Large intestine (tissue), 3 donors: ENCODE measurements at regions not wholly inside any gene's neighbourhood (a gene's known extent, or its start where the extent isn't known, plus 50 kb on each side); places are given as distances from the start of the nearest gene placed in this dataset.

Source experiments
- DNase-seq, 2 donors: peaks; one replicate each; pipeline versions ENCODE4 v3.0.0 to v3.0.0-alpha.2; 2013
- H3K27ac ChIP-seq: one replicate; pipeline ENCODE4 v1.5.1; 2013; ENCODE audit warnings: low read length
- H3K27me3 ChIP-seq: 2 replicates; pipeline ENCODE4 v1.6.1; 2013; ENCODE audit warnings: low read length; ENCODE audit not compliant: control insufficient read depth, insufficient read depth
- H3K36me3 ChIP-seq: 2 replicates; pipeline ENCODE4 v1.6.1; 2013; ENCODE audit warnings: low read length; ENCODE audit not compliant: control insufficient read depth, insufficient read depth
- H3K4me1 ChIP-seq: one replicate; pipeline ENCODE4 v1.6.1; 2013; ENCODE audit warnings: low read length; ENCODE audit not compliant: control insufficient read depth, insufficient read depth
- H3K4me3 ChIP-seq: one replicate; pipeline ENCODE4 v1.5.1; 2013; ENCODE audit warnings: low read length
- H3K9me3 ChIP-seq: one replicate; pipeline ENCODE4 v1.6.1; 2013; ENCODE audit warnings: mild to moderate bottlenecking, low read depth, low read length, moderate library complexity; ENCODE audit not compliant: control insufficient read depth
- WGBS: methylation state at CpG from one replicate; pipeline ENCODE4 v1.1.5; 2013; ENCODE audit warnings: low lambda C conversion rate; ENCODE audit not compliant: insufficient coverage; 5-methylcytosine and 5-hydroxymethylcytosine counted together

DNA sequence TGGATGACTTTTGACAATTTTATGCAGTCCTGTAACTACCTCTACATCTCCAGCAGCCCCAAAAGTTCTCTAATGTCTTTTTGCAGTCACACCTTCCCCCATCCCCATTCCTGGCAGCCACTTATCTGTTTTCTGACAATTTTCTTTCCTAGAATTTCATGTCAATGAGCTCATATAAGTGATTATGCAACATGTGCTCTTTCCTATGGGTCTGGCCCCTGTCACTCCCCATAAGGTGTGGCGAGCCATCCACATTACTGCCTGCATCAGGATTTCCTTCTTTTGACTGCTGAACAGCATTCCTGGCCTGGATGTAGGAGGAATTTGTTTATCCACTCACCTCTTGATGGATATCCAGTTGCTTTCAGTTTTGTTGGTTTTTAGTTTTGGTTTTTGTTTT lies 146.7 kb upstream of the MGMT start:
- Histone ChIP-seq H3K4me3 (no peak overlapping the region), H3K4me1 (no peaks in the 10 kb centered on the region), H3K27me3 (peaks cover 6% of the 10 kb centered on the region), H3K36me3 (no peaks in the 10 kb centered on the region), H3K9me3 (no peaks in the 10 kb centered on the region), H3K27ac (no peak overlapping the region)
- DNase-seq = no peak
- no CpG with 5 or more reads among the region's 1 CpG for WGBS

DNA sequence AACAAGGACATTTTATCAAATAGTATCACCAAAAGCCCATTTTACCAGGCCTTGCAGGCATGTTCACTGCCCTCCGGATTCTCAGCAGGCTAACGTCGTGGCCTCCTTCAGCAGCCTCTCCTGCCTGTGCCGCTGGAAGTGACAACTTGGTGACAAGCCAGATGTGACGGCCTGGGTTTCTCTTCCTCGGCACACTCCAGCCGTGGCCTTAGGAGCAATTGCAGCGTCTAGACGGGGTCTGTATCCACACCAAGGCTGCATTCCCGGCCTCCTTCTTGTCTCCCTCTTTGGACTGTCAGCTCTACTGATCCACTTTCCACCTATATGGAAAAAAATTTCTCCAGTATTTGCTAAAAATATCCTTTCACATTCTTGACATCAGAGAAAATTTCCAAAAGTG lies 145.3 kb upstream of the MGMT start:
- no CpG with 5 or more reads among the region's 10 CpGs for WGBS
- Histone ChIP-seq H3K27me3 (peaks cover 6% of the 10 kb centered on the region), H3K4me3 (no peak overlapping the region), H3K4me1 (no peaks in the 10 kb centered on the region), H3K27ac (no peak overlapping the region), H3K9me3 (no peaks in the 10 kb centered on the region), H3K36me3 (no peaks in the 10 kb centered on the region)
- DNase-seq = no peak

- Histone ChIP-seq H3K27ac (no peak overlapping the region), H3K4me1 (no peaks in the 10 kb centered on the region), H3K9me3 (no peaks in the 10 kb centered on the region), H3K4me3 (no peak overlapping the region), H3K36me3 (no peaks in the 10 kb centered on the region), H3K27me3 (peaks cover 6% of the 10 kb centered on the region)
- WGBS = no CpG with 5 or more reads among the region's 13 CpGs
- DNase-seq = no peak
Measured at GRCh38 chr10:129322933-129323820, 143.9 kb upstream of the MGMT start.

- Histone ChIP-seq H3K4me1 (no peaks in the 10 kb centered on the region), H3K36me3 (no peaks in the 10 kb centered on the region), H3K27me3 (peaks cover 6% of the 10 kb centered on the region), H3K4me3 (no peak overlapping the region), H3K27ac (no peak overlapping the region), H3K9me3 (no peaks in the 10 kb centered on the region)
- DNase-seq = no peak
- 83% methylated on average over 2 of the region's 4 CpGs for WGBS
Measured at GRCh38 chr10:129323879-129324278, 143.2 kb upstream of the MGMT start.

GRCh38 chr10:129325893-129326292 lies 141.1 kb upstream of the MGMT start:
- Histone ChIP-seq H3K27ac (no peak overlapping the region), H3K36me3 (no peaks in the 10 kb centered on the region), H3K9me3 (no peaks in the 10 kb centered on the region), H3K4me3 (no peak overlapping the region), H3K27me3 (peaks cover 6% of the 10 kb centered on the region), H3K4me1 (no peaks in the 10 kb centered on the region)
- WGBS = no CpG with 5 or more reads among the region's 2 CpGs
- no peak for DNase-seq

DNA sequence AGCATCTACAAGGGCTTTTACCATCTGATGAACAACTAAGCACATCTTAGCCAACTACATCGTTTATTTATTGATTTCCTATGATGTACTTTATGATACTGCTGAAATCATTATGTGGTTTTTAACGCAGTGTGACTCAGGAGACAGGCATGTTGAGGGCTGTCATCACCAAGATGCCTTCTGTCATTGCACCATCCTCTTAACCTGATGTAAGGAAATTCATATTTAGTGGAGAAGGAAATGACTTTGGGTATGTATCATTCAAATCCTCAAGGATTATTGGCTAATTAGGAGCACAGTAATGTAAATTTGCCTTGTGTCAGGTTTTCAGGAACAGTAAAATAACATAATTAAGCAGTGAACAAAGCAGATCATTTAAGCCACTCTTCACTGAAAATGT lies 138.5 kb upstream of the MGMT start:
- H3K27ac ChIP-seq = no peak overlapping the region
- 57% methylated on average over 1 of the region's 2 CpGs for WGBS
- no peaks in the 10 kb centered on the region for H3K9me3 ChIP-seq
- H3K4me3 ChIP-seq = no peak overlapping the region
- H3K36me3 ChIP-seq = no peaks in the 10 kb centered on the region
- DNase-seq = no peak
- no peaks in the 10 kb centered on the region for H3K4me1 ChIP-seq
- peaks cover 4% of the 10 kb centered on the region for H3K27me3 ChIP-seq

- no peaks in the 10 kb centered on the region for H3K4me1 ChIP-seq
- no peak overlapping the region for H3K27ac ChIP-seq
- no peaks in the 10 kb centered on the region for H3K36me3 ChIP-seq
- no peak for DNase-seq
- 85% methylated on average over 4 of the region's 17 CpGs for WGBS
- no peaks in the 10 kb centered on the region for H3K9me3 ChIP-seq
- H3K4me3 ChIP-seq = no peak overlapping the region
- H3K27me3 ChIP-seq = peaks cover 4% of the 10 kb centered on the region
Measured at GRCh38 chr10:129329385-129330055, 137.5 kb upstream of the MGMT start.

GRCh38 chr10:129330211-129330610 lies 136.8 kb upstream of the MGMT start:
- Histone ChIP-seq H3K36me3 (no peaks in the 10 kb centered on the region), H3K27me3 (peaks cover 4% of the 10 kb centered on the region), H3K27ac (no peak overlapping the region), H3K4me3 (no peak overlapping the region), H3K4me1 (no peaks in the 10 kb centered on the region), H3K9me3 (no peaks in the 10 kb centered on the region)
- DNase-seq = no peak
- no CpG with 5 or more reads among the region's 4 CpGs for WGBS

GRCh38 chr10:129331207-129331838 lies 135.7 kb upstream of the MGMT start:
- no peaks in the 10 kb centered on the region for H3K36me3 ChIP-seq
- 53% methylated on average over 3 of the region's 12 CpGs for WGBS
- DNase-seq = no peak
- no peaks in the 10 kb centered on the region for H3K4me1 ChIP-seq
- H3K27me3 ChIP-seq = peaks cover 4% of the 10 kb centered on the region
- H3K4me3 ChIP-seq = no peak overlapping the region
- H3K9me3 ChIP-seq = no peaks in the 10 kb centered on the region
- no peak overlapping the region for H3K27ac ChIP-seq

DNA sequence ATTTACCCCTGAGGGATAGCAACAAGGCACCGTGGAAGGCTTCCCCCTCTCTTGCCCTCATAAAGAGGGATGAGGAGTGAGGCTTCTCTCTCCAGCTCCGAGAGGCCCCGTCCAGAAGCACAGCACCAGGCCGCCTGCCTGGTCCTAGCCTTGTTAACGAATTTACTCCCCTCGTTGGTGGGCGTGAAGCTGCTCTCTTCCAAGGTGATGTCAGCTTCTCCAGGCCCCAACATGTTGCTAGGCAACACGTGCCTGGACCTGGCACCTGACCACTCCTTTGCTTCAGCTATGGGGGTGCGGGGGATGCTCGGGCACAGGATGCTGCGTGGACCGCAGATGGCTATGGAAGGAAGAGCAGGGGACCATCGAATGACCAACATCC lies 135.2 kb upstream of the MGMT start:
- H3K36me3 ChIP-seq = no peaks in the 10 kb centered on the region
- no peaks in the 10 kb centered on the region for H3K9me3 ChIP-seq
- no CpG with 5 or more reads among the region's 13 CpGs for WGBS
- no peak for DNase-seq
- no peak overlapping the region for H3K27ac ChIP-seq
- no peaks in the 10 kb centered on the region for H3K4me1 ChIP-seq
- H3K4me3 ChIP-seq = no peak overlapping the region
- H3K27me3 ChIP-seq = peaks cover 4% of the 10 kb centered on the region
